Upper lobe of right lung (tissue), 1 donor: ENCODE measurements at regions not wholly inside any gene's neighbourhood (a gene's known extent, or its start where the extent isn't known, plus 50 kb on each side); places are given as distances from the start of the nearest gene placed in this dataset.

Experiments used
- ATAC-seq: fragments of 200-7000 bp; cut with Tn5 transposase; one replicate; pipeline ENCODE4 v1.9.1; 2020; ENCODE audit warnings: mild to moderate bottlenecking, moderate library complexity
- DNase-seq: peaks from one replicate; pipeline ENCODE4 v3.0.0-alpha.2; 2020
- H3K27ac ChIP-seq: fragments of 200-600 bp; one replicate; pipeline ENCODE4 v1.8.0; 2022
- H3K27me3 ChIP-seq: fragments of 200-600 bp; one replicate; pipeline ENCODE4 v1.8.0; 2022; ENCODE audit warnings: mild to moderate bottlenecking
- H3K36me3 ChIP-seq: fragments of 200-600 bp; one replicate; pipeline ENCODE4 v1.8.0; 2022
- H3K4me1 ChIP-seq: fragments of 200-600 bp; one replicate; pipeline ENCODE4 v1.8.0; 2022
- H3K4me3 ChIP-seq: fragments of 200-600 bp; one replicate; pipeline ENCODE4 v1.8.0; 2022; ENCODE audit warnings: mild to moderate bottlenecking
- H3K9me3 ChIP-seq: fragments of 200-600 bp; one replicate; pipeline ENCODE4 v1.8.0; 2022
- intact Hi-C: fragments of 100-400 bp; cut with DNase I; formaldehyde crosslinking; loops from one replicate; pipeline ENCODE4 v1.11.0; 2022
- TF ChIP-seq, protein P1 (sequence below): fragments of 200-600 bp; IDR thresholded peaks from one replicate; pipeline ENCODE4 v1.8.0; 2022; ENCODE audit warnings: antibody characterized with exemption
- donor health status: DM: no; HTN: yes; CAD: no; lungs with severe emphysema.

DNA sequence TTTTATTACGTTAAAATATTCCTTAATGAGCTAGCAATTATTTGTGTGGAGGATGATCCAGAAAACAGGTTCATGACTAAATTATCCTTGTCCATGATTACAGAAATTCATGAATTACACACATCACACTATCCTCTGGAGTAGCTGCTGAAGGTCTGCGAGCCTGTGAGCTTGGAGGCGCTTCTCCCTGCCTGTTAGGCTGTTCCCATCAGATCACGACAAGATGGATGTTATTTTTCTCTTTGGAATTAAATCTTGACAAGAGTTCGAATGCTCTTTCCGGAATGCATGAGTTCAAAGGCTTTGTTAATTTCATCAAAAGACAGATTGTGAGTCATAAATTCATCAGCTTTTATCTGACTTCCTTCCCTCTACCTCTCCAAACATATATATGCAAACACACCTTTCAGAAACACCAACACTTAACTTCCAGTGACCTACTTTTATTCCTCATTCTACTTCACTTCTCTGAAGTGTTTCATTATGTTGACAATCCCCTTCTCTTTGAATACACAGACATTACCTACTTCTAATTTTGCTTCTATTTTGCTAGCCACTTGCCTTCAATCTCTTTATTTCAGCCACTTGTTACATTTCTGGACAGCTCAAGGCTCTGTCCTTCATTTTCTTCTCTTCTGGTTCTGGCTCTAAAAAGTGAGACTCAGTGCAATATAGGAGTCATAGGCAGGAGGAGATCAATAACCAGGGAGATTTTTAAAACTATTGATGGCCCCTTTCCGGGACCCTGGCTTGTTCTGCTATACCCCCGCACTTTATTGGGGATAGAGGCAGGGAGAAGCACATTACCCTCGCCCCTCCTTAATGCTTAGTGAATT lies 274.6 kb downstream of the BTG1 start:
- intact Hi-C loops = no loop called here
- H3K4me1 ChIP-seq = peaks cover 15% of the 10 kb centered on the region
- ATAC-seq = peak; percentile 84
- no peak for DNase-seq
- H3K9me3 ChIP-seq = no peaks in the 10 kb centered on the region
- no peak overlapping the region for H3K4me3 ChIP-seq
- H3K27ac ChIP-seq = peak overlapping the region; percentile 24
- no peaks in the 10 kb centered on the region for H3K27me3 ChIP-seq
- no peaks in the 10 kb centered on the region for H3K36me3 ChIP-seq
- TF ChIP-seq, protein P1, sequence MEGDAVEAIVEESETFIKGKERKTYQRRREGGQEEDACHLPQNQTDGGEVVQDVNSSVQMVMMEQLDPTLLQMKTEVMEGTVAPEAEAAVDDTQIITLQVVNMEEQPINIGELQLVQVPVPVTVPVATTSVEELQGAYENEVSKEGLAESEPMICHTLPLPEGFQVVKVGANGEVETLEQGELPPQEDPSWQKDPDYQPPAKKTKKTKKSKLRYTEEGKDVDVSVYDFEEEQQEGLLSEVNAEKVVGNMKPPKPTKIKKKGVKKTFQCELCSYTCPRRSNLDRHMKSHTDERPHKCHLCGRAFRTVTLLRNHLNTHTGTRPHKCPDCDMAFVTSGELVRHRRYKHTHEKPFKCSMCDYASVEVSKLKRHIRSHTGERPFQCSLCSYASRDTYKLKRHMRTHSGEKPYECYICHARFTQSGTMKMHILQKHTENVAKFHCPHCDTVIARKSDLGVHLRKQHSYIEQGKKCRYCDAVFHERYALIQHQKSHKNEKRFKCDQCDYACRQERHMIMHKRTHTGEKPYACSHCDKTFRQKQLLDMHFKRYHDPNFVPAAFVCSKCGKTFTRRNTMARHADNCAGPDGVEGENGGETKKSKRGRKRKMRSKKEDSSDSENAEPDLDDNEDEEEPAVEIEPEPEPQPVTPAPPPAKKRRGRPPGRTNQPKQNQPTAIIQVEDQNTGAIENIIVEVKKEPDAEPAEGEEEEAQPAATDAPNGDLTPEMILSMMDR = no peak

GRCh38 chr12:91868054-91868453 lies 277.6 kb downstream of the BTG1 start:
- DNase-seq (no peak), ATAC-seq (no peak)
- Histone ChIP-seq H3K27ac (no peak overlapping the region), H3K4me1 (peaks cover 15% of the 10 kb centered on the region), H3K36me3 (no peaks in the 10 kb centered on the region), H3K27me3 (no peaks in the 10 kb centered on the region), H3K4me3 (no peak overlapping the region), H3K9me3 (no peaks in the 10 kb centered on the region)
- TF ChIP-seq, protein P1 = no peak
- intact Hi-C loops = no loop called here

DNA sequence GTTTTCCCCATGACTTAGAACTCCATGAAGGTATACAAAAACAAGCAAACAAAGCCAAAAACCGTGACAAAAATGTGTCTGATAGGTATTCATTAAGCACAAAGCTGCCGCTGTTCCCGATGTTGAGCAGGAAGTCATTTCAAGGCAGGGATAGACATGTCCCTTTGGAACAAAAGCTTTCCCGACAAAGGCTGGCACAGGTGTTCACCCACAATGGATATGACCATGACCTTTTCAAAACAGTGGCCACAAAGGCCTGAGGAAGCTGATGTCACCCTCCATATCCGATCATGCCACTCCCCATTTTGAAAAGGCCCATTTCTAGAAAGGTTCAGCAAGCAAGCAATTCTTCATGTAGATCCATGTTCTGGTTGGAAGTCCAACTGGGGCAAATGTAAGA lies 279.1 kb downstream of the BTG1 start:
- Histone ChIP-seq H3K9me3 (no peaks in the 10 kb centered on the region), H3K27me3 (no peaks in the 10 kb centered on the region), H3K4me3 (no peak overlapping the region), H3K4me1 (peaks cover 12% of the 10 kb centered on the region), H3K36me3 (no peaks in the 10 kb centered on the region), H3K27ac (no peak overlapping the region)
- intact Hi-C loops = no loop called here
- ATAC-seq = no peak
- no peak for DNase-seq
- TF ChIP-seq, protein P1 = no peak

GRCh38 chr12:91863702-91864101 lies 281.9 kb downstream of the BTG1 start:
- DNase-seq = no peak
- H3K4me1 ChIP-seq = no peaks in the 10 kb centered on the region
- no peak overlapping the region for H3K4me3 ChIP-seq
- intact Hi-C loops = no loop called here
- TF ChIP-seq, protein P1 = no peak
- no peaks in the 10 kb centered on the region for H3K36me3 ChIP-seq
- H3K27ac ChIP-seq = no peak overlapping the region
- no peaks in the 10 kb centered on the region for H3K27me3 ChIP-seq
- no peaks in the 10 kb centered on the region for H3K9me3 ChIP-seq
- ATAC-seq = no peak

- TF ChIP-seq, protein P1 = no peak
- Histone ChIP-seq H3K27ac (no peak overlapping the region), H3K4me1 (no peaks in the 10 kb centered on the region), H3K27me3 (no peaks in the 10 kb centered on the region), H3K36me3 (no peaks in the 10 kb centered on the region), H3K9me3 (no peaks in the 10 kb centered on the region), H3K4me3 (no peak overlapping the region)
- DNase-seq (no peak), ATAC-seq (no peak)
- intact Hi-C loops = no loop called here
Observed at GRCh38 chr12:91861554-91861953, 284.1 kb downstream of the BTG1 start.
